Stomach (tissue), 8 donors: ENCODE measurements at regions not wholly inside any gene's neighbourhood (a gene's known extent, or its start where the extent isn't known, plus 50 kb on each side); places are given as distances from the start of the nearest gene placed in this dataset.

Experiments used
- DNase-seq, 2 donors: peaks; one replicate each; pipeline versions ENCODE4 v3.0.0 to v3.0.0-alpha.2; 2013 to 2019
- H3K27ac ChIP-seq, 5 donors: fragments of 200-600 bp in 4 of 5; sonication (generic) in 4 of 5; one replicate each; pipeline ENCODE4 v1.5.1; 2013 to 2019; ENCODE audit warnings: mild to moderate bottlenecking in 1 of 5, moderate library complexity in 1 of 5
- H3K27me3 ChIP-seq, 3 donors: fragments of 200-600 bp; sonication (generic); one replicate each; pipeline ENCODE4 v1.5.1; 2017 to 2019; ENCODE audit warnings: mixed run types in 1 of 3
- H3K36me3 ChIP-seq, 4 donors: fragments of 200-600 bp; sonication (generic); 1 replicate in 3 of 4; 2 replicates in 1 of 4; pipeline ENCODE4 v1.5.1; 2016 to 2019
- H3K4me1 ChIP-seq, 4 donors: fragments of 200-600 bp; sonication (generic); one replicate each; pipeline ENCODE4 v1.5.1; 2016 to 2019
- H3K4me3 ChIP-seq, 4 donors: fragments of 200-600 bp; sonication (generic) in 3 of 4; one replicate each; pipeline ENCODE4 v1.5.1; 2016 to 2019; ENCODE audit warnings: mild to moderate bottlenecking in 1 of 4
- H3K9me3 ChIP-seq, 4 donors: fragments of 200-600 bp; sonication (generic); one replicate each; pipeline ENCODE4 v1.5.1; 2016 to 2019
- EP300 ChIP-seq: sonication (generic); formaldehyde crosslinking; IDR thresholded peaks from one replicate; pipeline ENCODE4 v1.6.1; 2017; ENCODE audit warnings: antibody characterized with exemption
- POLR2A ChIP-seq, 4 donors: fragments of 450-650 bp; IDR thresholded peaks; one replicate each; pipeline ENCODE4 v1.6.1; 2016; ENCODE audit warnings: antibody characterized with exemption in 4 of 4, control low read depth in 2 of 4, mild to moderate bottlenecking in 1 of 4, moderate library complexity in 1 of 4
- POLR2AphosphoS5 ChIP-seq, 3 donors: sonication (generic); formaldehyde crosslinking; IDR thresholded peaks; one replicate each; pipeline ENCODE4 v1.6.1; 2016; ENCODE audit warnings: antibody characterized with exemption in 3 of 3
- WGBS, 5 donors: extraction: QIAGEN DNeasy Blood & Tissue Kit in 3 of 5; methylation state at CpG; one replicate each; pipeline versions ENCODE4 v1.1.5 to v1.1.7; 2013 to 2018; 5-methylcytosine and 5-hydroxymethylcytosine counted together
- intact Hi-C: fragments of 100-400 bp; cut with DNase I; formaldehyde crosslinking; loops from one replicate; pipeline ENCODE4 v1.15.1; 2023; ENCODE audit warnings: low total_unique reads
- TF ChIP-seq, protein P1 (sequence below), 7 experiments: fragments of 450-650 bp in 4 of 7; fragments of 200-600 bp in 3 of 7; sonication (generic) in 3 of 7; IDR thresholded peaks; one replicate each; pipeline ENCODE4 v1.5.1; 2016 to 2019; ENCODE audit warnings: antibody characterized with exemption in 7 of 7, control low read depth in 2 of 7, mild to moderate bottlenecking in 1 of 7
- donor health status: healthy with polysubstance abuse.
- donor health status: Bipolar disorder and iron deficiency.
- donor health status: healthy.

GRCh38 chr5:125439243-125439642 lies 692.8 kb upstream of the ZNF608 start:
- Histone ChIP-seq H3K27ac (no peak overlapping the region), H3K36me3 (no peaks in the 10 kb centered on the region), H3K4me1 (no peaks in the 10 kb centered on the region), H3K27me3 (no peaks in the 10 kb centered on the region), H3K9me3 (peaks cover 0 to 12% (median 5%) of the 10 kb centered on the region in 4 donors), H3K4me3 (no peak overlapping the region)
- intact Hi-C loops = no loop called here
- no peak for TF ChIP-seq EP300
- no peak for TF ChIP-seq POLR2AphosphoS5 (IDR thresholded peaks at IDR 0.05)
- TF ChIP-seq POLR2A (IDR thresholded peaks at IDR 0.05) = no peak
- TF ChIP-seq, protein P1, sequence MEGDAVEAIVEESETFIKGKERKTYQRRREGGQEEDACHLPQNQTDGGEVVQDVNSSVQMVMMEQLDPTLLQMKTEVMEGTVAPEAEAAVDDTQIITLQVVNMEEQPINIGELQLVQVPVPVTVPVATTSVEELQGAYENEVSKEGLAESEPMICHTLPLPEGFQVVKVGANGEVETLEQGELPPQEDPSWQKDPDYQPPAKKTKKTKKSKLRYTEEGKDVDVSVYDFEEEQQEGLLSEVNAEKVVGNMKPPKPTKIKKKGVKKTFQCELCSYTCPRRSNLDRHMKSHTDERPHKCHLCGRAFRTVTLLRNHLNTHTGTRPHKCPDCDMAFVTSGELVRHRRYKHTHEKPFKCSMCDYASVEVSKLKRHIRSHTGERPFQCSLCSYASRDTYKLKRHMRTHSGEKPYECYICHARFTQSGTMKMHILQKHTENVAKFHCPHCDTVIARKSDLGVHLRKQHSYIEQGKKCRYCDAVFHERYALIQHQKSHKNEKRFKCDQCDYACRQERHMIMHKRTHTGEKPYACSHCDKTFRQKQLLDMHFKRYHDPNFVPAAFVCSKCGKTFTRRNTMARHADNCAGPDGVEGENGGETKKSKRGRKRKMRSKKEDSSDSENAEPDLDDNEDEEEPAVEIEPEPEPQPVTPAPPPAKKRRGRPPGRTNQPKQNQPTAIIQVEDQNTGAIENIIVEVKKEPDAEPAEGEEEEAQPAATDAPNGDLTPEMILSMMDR (IDR thresholded peaks at IDR 0.05) = no peak
- DNase-seq = no peak

DNA sequence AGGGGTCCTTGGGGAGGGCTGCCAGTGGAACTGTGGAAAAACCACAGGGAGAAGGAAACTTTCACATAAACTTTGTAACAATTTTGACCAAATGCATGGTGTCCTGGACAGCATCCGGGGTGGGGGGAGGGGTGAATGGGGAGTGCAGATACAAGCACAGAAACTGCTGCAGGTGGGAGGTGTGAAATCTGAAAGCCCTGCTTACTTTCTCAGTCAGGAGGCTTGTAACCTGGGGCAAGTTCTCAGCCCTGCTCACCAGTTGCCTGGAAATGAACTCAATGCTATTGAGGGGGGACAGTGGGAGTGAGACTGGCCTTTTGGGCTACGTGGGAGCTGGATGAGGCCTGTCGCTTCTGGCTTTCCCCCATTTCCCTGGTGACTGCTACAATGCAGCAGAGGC lies 694.5 kb upstream of the ZNF608 start:
- no peak overlapping the region for H3K27ac ChIP-seq
- WGBS, 5 donors = 83 to 93% (median 89%) methylated on average over 2 to 3 of the region's 3 CpGs
- no peak for DNase-seq
- no peaks in the 10 kb centered on the region for H3K4me1 ChIP-seq
- TF ChIP-seq, protein P1 (IDR thresholded peaks at IDR 0.05) = no peak
- TF ChIP-seq EP300 = no peak
- TF ChIP-seq POLR2AphosphoS5 (IDR thresholded peaks at IDR 0.05) = no peak
- TF ChIP-seq POLR2A (IDR thresholded peaks at IDR 0.05) = no peak
- intact Hi-C loops = no loop called here
- no peaks in the 10 kb centered on the region for H3K27me3 ChIP-seq
- no peak overlapping the region for H3K4me3 ChIP-seq
- H3K36me3 ChIP-seq = no peaks in the 10 kb centered on the region
- peaks cover 0 to 18% (median 5%) of the 10 kb centered on the region in 4 donors for H3K9me3 ChIP-seq

GRCh38 chr5:125446986-125447385 lies 700.5 kb upstream of the ZNF608 start:
- intact Hi-C loops = no loop called here
- Histone ChIP-seq H3K9me3 (peaks cover 0 to 15% (median under 1%) of the 10 kb centered on the region in 4 donors), H3K4me1 (no peaks in the 10 kb centered on the region), H3K27ac (no peak overlapping the region), H3K36me3 (no peaks in the 10 kb centered on the region), H3K27me3 (no peaks in the 10 kb centered on the region), H3K4me3 (no peak overlapping the region)
- WGBS, 5 donors = 20 to 57% (median 32%) methylated on average over 3 of the region's 3 CpGs
- no peak for TF ChIP-seq POLR2AphosphoS5 (IDR thresholded peaks at IDR 0.05)
- no peak for TF ChIP-seq EP300
- no peak for TF ChIP-seq POLR2A (IDR thresholded peaks at IDR 0.05)
- TF ChIP-seq, protein P1 (IDR thresholded peaks at IDR 0.05) = no peak
- DNase-seq = peak in 1 of 2 donors; percentile 56

DNA sequence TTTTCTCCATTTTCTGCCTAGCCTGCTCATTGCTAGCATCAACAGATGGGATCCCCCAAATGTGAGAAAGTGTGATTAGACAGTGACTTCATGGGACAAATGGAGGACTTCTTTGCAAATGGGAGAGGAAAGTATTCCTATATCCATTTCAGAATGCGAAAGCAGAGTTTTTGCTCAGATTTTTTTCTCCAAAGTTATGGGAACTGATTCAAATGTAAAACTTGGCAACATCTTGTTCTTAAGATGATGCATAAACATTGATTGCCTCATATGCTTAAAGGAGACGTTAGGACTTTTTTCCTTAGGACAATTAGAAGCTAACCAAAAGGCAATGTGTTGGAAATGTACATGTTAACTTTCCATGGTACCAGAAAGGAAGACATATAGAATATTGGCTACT lies 704.3 kb upstream of the ZNF608 start:
- WGBS, 5 donors = 53 to 79% (median 72%) methylated on average over 2 of the region's 2 CpGs
- Histone ChIP-seq H3K27me3 (no peaks in the 10 kb centered on the region), H3K27ac (no peak overlapping the region), H3K4me1 (no peaks in the 10 kb centered on the region), H3K4me3 (no peak overlapping the region), H3K36me3 (no peaks in the 10 kb centered on the region), H3K9me3 (no peaks in the 10 kb centered on the region)
- peak in 1 of 2 donors; percentile 71 for DNase-seq
- no peak for TF ChIP-seq POLR2A (IDR thresholded peaks at IDR 0.05)
- no peak for TF ChIP-seq EP300
- no peak for TF ChIP-seq POLR2AphosphoS5 (IDR thresholded peaks at IDR 0.05)
- TF ChIP-seq, protein P1 (IDR thresholded peaks at IDR 0.05) = no peak
- intact Hi-C loops = no loop called here
